Keratinocyte (primary cell): ENCODE measurements at regions not wholly inside any gene's neighbourhood (a gene's known extent, or its start where the extent isn't known, plus 50 kb on each side); places are given as distances from the start of the nearest gene placed in this dataset.

Source experiments
- DNase-seq: peaks from one replicate; pipeline ENCODE4 v3.0.0-alpha.2; 2011; ENCODE audit warnings: low read depth, missing footprints, low spot score
- FAIRE-seq: peaks from 2 replicates; lab custom pipeline; 2011; peaks lifted over from hg19 to GRCh38; lab: Jason Lieb, UNC
- H2AFZ ChIP-seq: 2 replicates; pipeline ENCODE4 v1.6.0; 2012; ENCODE audit warnings: low read length, control low read depth, inconsistent platforms; ENCODE audit not compliant: control insufficient read depth
- H3K27ac ChIP-seq: 2 replicates; pipeline ENCODE4 v1.5.1; 2011; ENCODE audit warnings: low read length; ENCODE audit not compliant: control insufficient read depth, insufficient read depth
- H3K27me3 ChIP-seq: 3 replicates; pipeline ENCODE4 v1.6.0; 2011; ENCODE audit warnings: low read length; ENCODE audit not compliant: control insufficient read depth, insufficient read depth; ENCODE audit errors: extremely low read depth
- H3K36me3 ChIP-seq, 2 experiments: 2 replicates in 1 of 2; 3 replicates in 1 of 2; pipeline ENCODE4 v1.5.1; 2011; ENCODE audit warnings: low read length in 2 of 2, mild to moderate bottlenecking in 1 of 2; ENCODE audit not compliant: control insufficient read depth in 2 of 2, insufficient read depth in 2 of 2; ENCODE audit errors: extremely low read depth in 1 of 2
- H3K4me1 ChIP-seq: 3 replicates; pipeline ENCODE4 v1.5.1; 2011; ENCODE audit warnings: low read length; ENCODE audit not compliant: control insufficient read depth, insufficient read depth; ENCODE audit errors: extremely low read depth
- H3K4me2 ChIP-seq: 3 replicates; pipeline ENCODE4 v1.6.0; 2011; ENCODE audit warnings: low read depth, low read length; ENCODE audit not compliant: control insufficient read depth, insufficient read depth; ENCODE audit errors: extremely low read depth
- H3K4me3 ChIP-seq, 3 experiments: fragments of 200-600 bp in 1 of 3; sonication (generic) in 1 of 3; 2 replicates in 2 of 3; 3 replicates in 1 of 3; pipeline ENCODE4 v1.5.1; 2011 to 2016; ENCODE audit warnings: low read length in 3 of 3, mild to moderate bottlenecking in 3 of 3, control low read depth in 2 of 3, inconsistent platforms in 1 of 3, low read depth in 1 of 3, mixed read lengths in 1 of 3, mixed run types in 1 of 3, moderate library complexity in 1 of 3; ENCODE audit not compliant: control insufficient read depth in 2 of 3, insufficient read depth in 2 of 3; ENCODE audit errors: extremely low read depth in 1 of 3
- H3K79me2 ChIP-seq: 2 replicates; pipeline ENCODE4 v1.6.0; 2012; ENCODE audit warnings: low read length; ENCODE audit not compliant: control insufficient read depth, insufficient read depth
- H3K9ac ChIP-seq: 3 replicates; pipeline ENCODE4 v1.6.0; 2011; ENCODE audit warnings: low read length; ENCODE audit not compliant: control insufficient read depth, insufficient read depth; ENCODE audit errors: extremely low read depth
- H3K9me1 ChIP-seq: 3 replicates; pipeline ENCODE4 v1.6.0; 2011; ENCODE audit warnings: low read length; ENCODE audit not compliant: control insufficient read depth, insufficient read depth; ENCODE audit errors: extremely low read depth
- H3K9me3 ChIP-seq: 2 replicates; pipeline ENCODE4 v1.5.1; 2012; ENCODE audit warnings: low read depth, low read length; ENCODE audit not compliant: control insufficient read depth
- H4K20me1 ChIP-seq: 3 replicates; pipeline ENCODE4 v1.6.0; 2011; ENCODE audit warnings: low read length; ENCODE audit not compliant: control insufficient read depth, insufficient read depth; ENCODE audit errors: extremely low read depth
- EZH2 ChIP-seq: IDR thresholded peaks from one replicate; pipeline ENCODE4 v1.6.1; 2012; ENCODE audit warnings: inconsistent platforms, mild to moderate bottlenecking, low read length, moderate library complexity
- dilution Hi-C: fragments of 300-500 bp; cut with MboI; formaldehyde crosslinking; loops from one replicate; pipeline ENCODE4 v1.7.0; 2020; ENCODE audit warnings: low sequenced_read_pairs; ENCODE audit not compliant: extremely low pct_ligation_motif_present
- TF ChIP-seq, protein P1 (sequence below), 3 experiments: IDR thresholded peaks in 1 of 3; conservative IDR thresholded peaks in 1 of 3; optimal IDR thresholded peaks in 1 of 3; 2 replicates in 2 of 3; 3 replicates in 1 of 3; pipeline versions ENCODE3 to v1.5.1; 2011; ENCODE audit warnings: low read length in 3 of 3, mild to moderate bottlenecking in 3 of 3, moderate library complexity in 2 of 3, control low read depth in 1 of 3, inconsistent platforms in 1 of 3; ENCODE audit not compliant: insufficient read depth in 2 of 3; ENCODE audit errors: extremely low read depth in 1 of 3

DNA sequence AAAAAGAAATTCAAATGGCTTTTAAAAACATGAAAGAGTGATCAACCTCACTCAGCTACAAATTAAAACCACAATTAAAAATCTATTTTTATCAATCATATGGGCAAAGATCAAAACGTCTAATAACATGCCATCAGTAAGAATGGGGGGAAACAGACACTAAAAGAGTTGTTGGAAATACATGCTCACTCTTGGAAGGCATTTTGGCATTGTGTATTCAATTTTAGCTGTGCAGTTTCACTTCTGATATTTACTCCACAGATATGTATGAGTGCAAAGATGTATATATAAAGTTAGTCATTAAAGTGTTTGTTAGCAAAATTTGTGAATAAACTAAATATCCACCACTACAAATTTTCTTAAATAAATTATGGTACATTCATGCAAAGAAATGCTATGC, 112.3 kb upstream of the TOP1 start:
- Histone ChIP-seq H3K27ac (no peak overlapping the region), H3K4me3 (no peak overlapping the region), H3K9ac (no peak overlapping the region), H3K9me1 (no peaks in the 10 kb centered on the region), H3K27me3 (no peaks in the 10 kb centered on the region), H3K9me3 (no peaks in the 10 kb centered on the region), H2AFZ (no peak overlapping the region), H4K20me1 (no peaks in the 10 kb centered on the region), H3K79me2 (no peaks in the 10 kb centered on the region), H3K36me3 (no peaks in the 10 kb centered on the region), H3K4me1 (no peaks in the 10 kb centered on the region), H3K4me2 (no peak overlapping the region)
- dilution Hi-C loops: no loop called here
- TF ChIP-seq, protein P1, sequence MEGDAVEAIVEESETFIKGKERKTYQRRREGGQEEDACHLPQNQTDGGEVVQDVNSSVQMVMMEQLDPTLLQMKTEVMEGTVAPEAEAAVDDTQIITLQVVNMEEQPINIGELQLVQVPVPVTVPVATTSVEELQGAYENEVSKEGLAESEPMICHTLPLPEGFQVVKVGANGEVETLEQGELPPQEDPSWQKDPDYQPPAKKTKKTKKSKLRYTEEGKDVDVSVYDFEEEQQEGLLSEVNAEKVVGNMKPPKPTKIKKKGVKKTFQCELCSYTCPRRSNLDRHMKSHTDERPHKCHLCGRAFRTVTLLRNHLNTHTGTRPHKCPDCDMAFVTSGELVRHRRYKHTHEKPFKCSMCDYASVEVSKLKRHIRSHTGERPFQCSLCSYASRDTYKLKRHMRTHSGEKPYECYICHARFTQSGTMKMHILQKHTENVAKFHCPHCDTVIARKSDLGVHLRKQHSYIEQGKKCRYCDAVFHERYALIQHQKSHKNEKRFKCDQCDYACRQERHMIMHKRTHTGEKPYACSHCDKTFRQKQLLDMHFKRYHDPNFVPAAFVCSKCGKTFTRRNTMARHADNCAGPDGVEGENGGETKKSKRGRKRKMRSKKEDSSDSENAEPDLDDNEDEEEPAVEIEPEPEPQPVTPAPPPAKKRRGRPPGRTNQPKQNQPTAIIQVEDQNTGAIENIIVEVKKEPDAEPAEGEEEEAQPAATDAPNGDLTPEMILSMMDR (optimal IDR thresholded peaks at IDR 0.05 in 1 of 3, IDR thresholded peaks at IDR 0.05 in 1 of 3, conservative IDR thresholded peaks at IDR 0.05 in 1 of 3; ENCODE audit: extremely low read depth in 1 of 3, insufficient read depth in 2 of 3, low read length in 3 of 3): no peak
- no peak for TF ChIP-seq EZH2
- no peak for FAIRE-seq
- DNase-seq: no peak

GRCh38 chr20:40920291-40920690, 108.3 kb upstream of the TOP1 start:
- H3K27me3 ChIP-seq: no peaks in the 10 kb centered on the region
- H3K36me3 ChIP-seq: no peaks in the 10 kb centered on the region
- no peak overlapping the region for H2AFZ ChIP-seq
- no peaks in the 10 kb centered on the region for H3K9me3 ChIP-seq
- H3K9me1 ChIP-seq: no peaks in the 10 kb centered on the region
- dilution Hi-C loops: no loop called here
- DNase-seq: no peak
- no peak overlapping the region for H3K27ac ChIP-seq
- H3K4me3 ChIP-seq: no peak overlapping the region
- H3K4me1 ChIP-seq: no peaks in the 10 kb centered on the region
- H4K20me1 ChIP-seq: no peaks in the 10 kb centered on the region
- no peak overlapping the region for H3K9ac ChIP-seq
- FAIRE-seq: no peak
- H3K79me2 ChIP-seq: no peaks in the 10 kb centered on the region
- no peak overlapping the region for H3K4me2 ChIP-seq
- no peak for TF ChIP-seq EZH2
- TF ChIP-seq, protein P1 (optimal IDR thresholded peaks at IDR 0.05 in 1 of 3, IDR thresholded peaks at IDR 0.05 in 1 of 3, conservative IDR thresholded peaks at IDR 0.05 in 1 of 3; ENCODE audit: extremely low read depth in 1 of 3, insufficient read depth in 2 of 3, low read length in 3 of 3): no peak
